COR-L47 (cell line): ENCODE measurements at regions not wholly inside any gene's neighbourhood (a gene's known extent, or its start where the extent isn't known, plus 50 kb on each side); places are given as distances from the start of the nearest gene placed in this dataset.

Experiments used
- DNase-seq: peaks from one replicate; lab custom pipeline; 2025; lab: John Stamatoyannopoulos, UW

GRCh38 chr18:45227001-45227742, 388.1 kb upstream of the SLC14A2 start:
- DNase-seq, result no peak

- DNase-seq, result no peak
Measured at GRCh38 chr18:45228796-45229388, 386.4 kb upstream of the SLC14A2 start.

GRCh38 chr18:45231617-45232016, 383.7 kb upstream of the SLC14A2 start:
- no peak for DNase-seq

GRCh38 chr18:45232061-45232460, 383.2 kb upstream of the SLC14A2 start:
- no peak for DNase-seq

GRCh38 chr18:45236676-45237075, 378.6 kb upstream of the SLC14A2 start:
- DNase-seq, result no peak

- no peak for DNase-seq
Measured at GRCh38 chr18:45237343-45238098, 377.8 kb upstream of the SLC14A2 start.

GRCh38 chr18:45241271-45241670, 374.0 kb upstream of the SLC14A2 start:
- DNase-seq, result no peak

GRCh38 chr18:45241982-45242565, 373.2 kb upstream of the SLC14A2 start:
- DNase-seq, result no peak

GRCh38 chr18:45243340-45244110, 371.8 kb upstream of the SLC14A2 start:
- DNase-seq, result no peak

- DNase-seq, result no peak
Measured at GRCh38 chr18:45245091-45245511, 370.2 kb upstream of the SLC14A2 start.

GRCh38 chr18:45248240-45248903, 366.9 kb upstream of the SLC14A2 start:
- no peak for DNase-seq

- no peak for DNase-seq
Measured at GRCh38 chr18:45249246-45249661, 366.0 kb upstream of the SLC14A2 start.

- no peak for DNase-seq
Measured at GRCh38 chr18:45250479-45250878, 364.8 kb upstream of the SLC14A2 start.

GRCh38 chr18:45251236-45251635, 364.0 kb upstream of the SLC14A2 start:
- no peak for DNase-seq

- no peak for DNase-seq
Measured at GRCh38 chr18:45252474-45252873, 362.8 kb upstream of the SLC14A2 start.

- no peak for DNase-seq
Measured at GRCh38 chr18:45253056-45253565, 362.2 kb upstream of the SLC14A2 start.

GRCh38 chr18:45253973-45254708, 361.1 kb upstream of the SLC14A2 start:
- DNase-seq, result no peak

GRCh38 chr18:45254709-45255082, 360.6 kb upstream of the SLC14A2 start:
- no peak for DNase-seq

- no peak for DNase-seq
Measured at GRCh38 chr18:45255197-45255890, 359.9 kb upstream of the SLC14A2 start.

- DNase-seq, result no peak
Measured at GRCh38 chr18:45260125-45260524, 355.2 kb upstream of the SLC14A2 start.
